Adrenal gland (tissue), 9 donors: ENCODE measurements at regions not wholly inside any gene's neighbourhood (a gene's known extent, or its start where the extent isn't known, plus 50 kb on each side); places are given as distances from the start of the nearest gene placed in this dataset.

Experiments used
- DNase-seq, 7 donors: peaks; one replicate each; pipeline ENCODE4 v3.0.0-alpha.2; 2019 to 2020
- H3K27ac ChIP-seq, 5 donors: fragments of 200-600 bp; sonication (generic) in 4 of 5; 1 replicate in 3 of 5; 2 replicates in 2 of 5; pipeline versions ENCODE4 v1.5.1 to v1.8.0; 2016 to 2020; ENCODE audit warnings: mild to moderate bottlenecking in 1 of 5
- H3K27me3 ChIP-seq: fragments of 200-600 bp; 2 replicates; pipeline ENCODE4 v1.8.0; 2021
- H3K36me3 ChIP-seq, 2 donors: fragments of 200-600 bp; replicated peaks in 1 of 2; 1 replicate in 1 of 2; 2 replicates in 1 of 2; pipeline versions ENCODE4 v1.5.1 to v1.8.0; 2018 to 2022
- H3K4me1 ChIP-seq, 2 donors: fragments of 200-600 bp; replicated peaks in 1 of 2; 1 replicate in 1 of 2; 2 replicates in 1 of 2; pipeline versions ENCODE4 v1.5.1 to v1.8.0; 2018 to 2021
- H3K4me3 ChIP-seq, 4 donors: fragments of 200-600 bp; sonication (generic) in 3 of 4; one replicate each; pipeline ENCODE4 v1.5.1; 2016 to 2018
- H3K9me3 ChIP-seq, 3 donors: fragments of 200-600 bp; sonication (generic) in 1 of 3; replicated peaks in 1 of 3; 1 replicate in 2 of 3; 2 replicates in 1 of 3; pipeline versions ENCODE4 v1.5.1 to v1.8.0; 2016 to 2021
- POLR2A ChIP-seq, 2 donors: fragments of 450-650 bp; IDR thresholded peaks; one replicate each; pipeline ENCODE4 v1.6.1; 2017; ENCODE audit warnings: antibody characterized with exemption in 2 of 2, mild to moderate bottlenecking in 2 of 2, moderate library complexity in 1 of 2
- WGBS, 4 donors: extraction: QIAGEN DNeasy Blood & Tissue Kit in 2 of 4; methylation state at CpG; one replicate each; pipeline versions ENCODE4 v1.1.5 to v1.1.7; 2013 to 2017; 5-methylcytosine and 5-hydroxymethylcytosine counted together
- intact Hi-C, 2 donors: fragments of 100-400 bp; cut with DNase I; formaldehyde crosslinking; loops; one replicate each; pipeline versions ENCODE4 v1.14.1 to v1.15.0; 2022 to 2023
- TF ChIP-seq, protein P1 (sequence below), 6 experiments: fragments of 450-650 bp in 4 of 6; fragments of 200-600 bp in 2 of 6; sonication (generic) in 1 of 6; IDR thresholded peaks; 1 replicate in 5 of 6; 2 replicates in 1 of 6; pipeline versions ENCODE4 v1.5.1 to v1.8.0; 2016 to 2021; ENCODE audit warnings: antibody characterized with exemption in 6 of 6, mild to moderate bottlenecking in 2 of 6, moderate library complexity in 1 of 6
- donor health status: healthy with polysubstance abuse.
- donor health status: Bipolar disorder and iron deficiency.
- donor health status: DM: yes; HTN: yes; CAD: no.
- donor health status: DM: no; HTN: no; CAD: no.
- donor health status: DM: no; HTN: no; CAD: no.

DNA sequence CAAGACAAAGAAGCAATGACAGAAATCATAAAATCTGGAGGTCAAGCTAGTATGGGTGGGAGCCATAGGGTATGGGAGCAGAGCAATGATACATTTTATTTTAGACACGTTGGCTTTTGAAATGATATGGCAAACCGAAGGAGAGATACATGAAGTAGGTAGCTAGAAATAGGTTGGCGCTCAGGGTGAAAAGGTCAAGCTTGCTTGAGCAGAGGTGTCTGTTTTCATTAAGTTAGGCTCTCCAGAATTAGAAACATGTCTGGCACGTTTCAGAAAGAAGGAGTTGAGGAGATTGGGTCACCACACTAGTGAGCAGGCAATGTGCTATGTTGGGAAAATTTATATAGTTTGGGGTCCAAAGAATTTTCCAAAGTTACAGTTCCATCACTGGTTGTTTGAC, 151.4 kb downstream of the AMY1C start:
- Histone ChIP-seq H3K4me1 (no peaks in the 10 kb centered on the region), H3K36me3 (no peaks in the 10 kb centered on the region), H3K9me3 (no peaks in the 10 kb centered on the region), H3K27ac (no peak overlapping the region), H3K27me3 (no peaks in the 10 kb centered on the region), H3K4me3 (no peak overlapping the region)
- intact Hi-C loops = no loop called here
- TF ChIP-seq, protein P1, sequence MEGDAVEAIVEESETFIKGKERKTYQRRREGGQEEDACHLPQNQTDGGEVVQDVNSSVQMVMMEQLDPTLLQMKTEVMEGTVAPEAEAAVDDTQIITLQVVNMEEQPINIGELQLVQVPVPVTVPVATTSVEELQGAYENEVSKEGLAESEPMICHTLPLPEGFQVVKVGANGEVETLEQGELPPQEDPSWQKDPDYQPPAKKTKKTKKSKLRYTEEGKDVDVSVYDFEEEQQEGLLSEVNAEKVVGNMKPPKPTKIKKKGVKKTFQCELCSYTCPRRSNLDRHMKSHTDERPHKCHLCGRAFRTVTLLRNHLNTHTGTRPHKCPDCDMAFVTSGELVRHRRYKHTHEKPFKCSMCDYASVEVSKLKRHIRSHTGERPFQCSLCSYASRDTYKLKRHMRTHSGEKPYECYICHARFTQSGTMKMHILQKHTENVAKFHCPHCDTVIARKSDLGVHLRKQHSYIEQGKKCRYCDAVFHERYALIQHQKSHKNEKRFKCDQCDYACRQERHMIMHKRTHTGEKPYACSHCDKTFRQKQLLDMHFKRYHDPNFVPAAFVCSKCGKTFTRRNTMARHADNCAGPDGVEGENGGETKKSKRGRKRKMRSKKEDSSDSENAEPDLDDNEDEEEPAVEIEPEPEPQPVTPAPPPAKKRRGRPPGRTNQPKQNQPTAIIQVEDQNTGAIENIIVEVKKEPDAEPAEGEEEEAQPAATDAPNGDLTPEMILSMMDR (IDR thresholded peaks at IDR 0.05) = no peak
- no peak for TF ChIP-seq POLR2A (IDR thresholded peaks at IDR 0.05)
- 30 to 41% (median 38%) methylated on average over 4 of the region's 4 CpGs for WGBS, 4 donors
- DNase-seq = no peak

DNA sequence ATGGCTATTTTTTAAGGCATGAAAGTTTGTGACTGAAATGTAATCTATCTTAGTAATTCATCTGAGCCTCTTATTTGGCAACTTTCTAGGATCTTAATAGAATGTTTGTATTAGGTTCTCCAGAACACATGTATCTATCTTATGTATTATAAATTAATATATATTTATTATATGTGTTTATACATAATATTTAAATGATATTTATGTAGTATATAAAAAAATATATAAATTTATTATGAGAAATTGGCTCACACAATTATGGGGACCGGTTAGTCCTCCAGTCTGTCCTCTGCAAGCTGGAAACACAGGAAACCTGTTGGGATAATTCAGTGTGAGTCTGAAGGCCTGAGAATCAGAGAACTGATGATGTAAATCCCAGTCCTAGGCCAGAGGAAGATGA, 155.7 kb downstream of the AMY1C start:
- TF ChIP-seq, protein P1 (IDR thresholded peaks at IDR 0.05) = no peak
- no peak for TF ChIP-seq POLR2A (IDR thresholded peaks at IDR 0.05)
- Histone ChIP-seq H3K4me3 (no peak overlapping the region), H3K27ac (no peak overlapping the region), H3K4me1 (no peaks in the 10 kb centered on the region), H3K27me3 (no peaks in the 10 kb centered on the region), H3K36me3 (no peaks in the 10 kb centered on the region), H3K9me3 (no peaks in the 10 kb centered on the region)
- no peak for DNase-seq
- intact Hi-C loops = no loop called here
- WGBS, 4 donors = 78 to 88% (median 81%) methylated on average over 1 of the region's 1 CpG

DNA sequence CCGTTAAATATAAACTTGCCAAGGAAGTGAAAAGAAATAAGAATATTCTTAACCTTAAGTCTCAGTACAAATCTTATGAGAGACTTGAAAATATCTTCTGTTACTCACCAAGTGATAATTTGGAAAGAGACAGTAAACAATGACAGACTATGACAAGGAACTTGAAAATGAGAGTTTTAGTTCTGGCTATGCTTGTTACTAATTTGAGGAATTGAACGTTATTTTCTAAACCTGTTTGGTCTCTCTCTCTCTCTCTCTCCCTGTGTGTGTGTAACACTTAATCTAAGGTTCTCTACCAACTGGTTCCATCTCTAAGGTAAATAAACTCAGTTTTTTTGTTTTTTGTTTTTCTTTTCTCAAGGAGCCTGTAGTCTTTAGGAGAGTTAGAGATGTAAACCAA, 161.8 kb downstream of the AMY1C start:
- Histone ChIP-seq H3K27ac (no peak overlapping the region), H3K4me1 (no peaks in the 10 kb centered on the region), H3K36me3 (no peaks in the 10 kb centered on the region), H3K27me3 (no peaks in the 10 kb centered on the region), H3K4me3 (no peak overlapping the region), H3K9me3 (no peaks in the 10 kb centered on the region)
- WGBS, 4 donors = 68 to 83% (median 74%) methylated on average over 2 of the region's 2 CpGs
- intact Hi-C loops = no loop called here
- TF ChIP-seq, protein P1 (IDR thresholded peaks at IDR 0.05) = no peak
- TF ChIP-seq POLR2A (IDR thresholded peaks at IDR 0.05) = no peak
- no peak for DNase-seq

DNA sequence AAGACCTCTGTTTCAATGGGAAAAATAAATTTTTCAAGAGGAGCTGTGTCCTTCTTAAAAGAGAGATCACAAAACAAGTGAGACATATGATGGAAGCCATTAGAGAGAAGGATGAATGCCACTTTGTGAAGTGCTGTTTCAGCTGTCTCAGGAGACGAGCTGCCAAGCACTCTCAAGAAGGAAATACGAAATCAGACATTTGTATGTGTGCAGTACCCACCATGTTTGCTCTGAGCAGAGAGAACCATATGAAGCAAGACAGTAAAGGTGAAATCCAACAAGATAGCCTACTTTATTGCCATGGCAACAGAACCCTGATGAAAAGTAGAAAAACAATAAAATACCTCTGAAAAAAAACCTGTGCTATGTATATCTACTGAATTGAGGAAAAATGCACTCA, 168.1 kb downstream of the AMY1C start:
- no peak for DNase-seq
- H3K27ac ChIP-seq = no peak overlapping the region
- no peaks in the 10 kb centered on the region for H3K27me3 ChIP-seq
- no peaks in the 10 kb centered on the region for H3K36me3 ChIP-seq
- H3K9me3 ChIP-seq = no peaks in the 10 kb centered on the region
- intact Hi-C loops = no loop called here
- no peaks in the 10 kb centered on the region for H3K4me1 ChIP-seq
- 28 to 47% (median 36%) methylated on average over 2 of the region's 2 CpGs for WGBS, 4 donors
- no peak for TF ChIP-seq POLR2A (IDR thresholded peaks at IDR 0.05)
- TF ChIP-seq, protein P1 (IDR thresholded peaks at IDR 0.05) = no peak
- H3K4me3 ChIP-seq = no peak overlapping the region
